GM18511 (cell line): ENCODE measurements at regions not wholly inside any gene's neighbourhood (a gene's known extent, or its start where the extent isn't known, plus 50 kb on each side); places are given as distances from the start of the nearest gene placed in this dataset.

Experiments
- ATAC-seq: cut with Tn5 transposase; IDR thresholded peaks from one replicate; pipeline ENCODE4 v1.9.1; 2021; ENCODE audit warnings: mild to moderate bottlenecking, moderate library complexity; ENCODE audit not compliant: unreplicated experiment

DNA sequence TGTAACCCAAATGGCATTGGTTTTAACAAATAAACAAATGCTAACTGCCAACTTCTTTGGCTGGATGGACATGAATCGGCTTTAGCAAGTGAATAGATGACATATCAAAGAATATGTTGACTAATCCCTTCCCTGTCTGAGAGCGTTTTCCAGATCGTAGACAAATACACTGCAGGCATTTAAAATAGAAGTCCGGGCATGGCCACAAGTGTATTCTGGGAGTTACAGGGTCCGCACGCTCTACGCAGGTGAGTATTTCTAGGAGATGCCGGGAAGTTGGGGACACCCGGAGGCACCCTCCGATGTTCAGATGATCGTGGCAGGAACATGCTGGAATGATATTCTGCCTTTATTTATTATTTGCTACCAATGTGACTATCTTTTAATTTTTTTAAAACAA, 53.2 kb upstream of the ZNF536 start:
- ATAC-seq = no peak

DNA sequence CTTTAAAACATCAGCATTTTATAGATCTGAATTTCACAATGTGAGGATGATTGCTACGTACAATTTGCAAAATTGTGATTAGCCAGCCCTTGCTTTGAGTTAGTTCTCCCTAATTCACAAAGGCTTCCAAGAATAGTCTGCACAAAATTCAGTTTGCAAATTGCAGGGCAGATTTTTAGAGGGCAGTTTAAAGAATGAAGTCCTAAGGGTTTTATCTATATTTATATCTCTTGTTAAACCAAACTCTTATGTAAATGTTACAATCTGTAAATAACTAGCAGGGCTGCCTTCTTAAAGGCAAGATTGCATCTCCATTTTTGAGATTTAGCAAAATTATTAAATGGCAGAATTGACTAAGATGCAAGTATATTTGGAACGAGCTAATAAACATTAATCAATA, 52.8 kb upstream of the ZNF536 start:
- no peak for ATAC-seq

DNA sequence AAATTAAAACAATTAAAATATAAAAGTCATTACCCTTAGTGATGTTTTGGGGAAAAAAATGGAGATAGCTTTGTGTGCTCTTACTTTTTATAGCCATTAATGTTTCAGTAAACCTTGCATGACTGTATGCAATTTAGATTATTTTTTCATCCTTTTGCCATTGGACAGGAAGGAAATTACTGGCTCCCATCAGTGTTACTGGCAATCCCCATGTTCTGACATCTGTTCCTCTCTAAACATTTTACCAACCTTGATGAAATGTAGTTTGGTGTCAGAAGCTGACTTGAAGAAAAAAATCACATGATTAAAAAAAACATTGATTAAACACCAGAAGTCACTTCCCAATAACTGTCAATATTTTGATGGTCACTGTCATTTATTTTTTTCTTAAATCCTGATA, 52.3 kb upstream of the ZNF536 start:
- ATAC-seq = no peak

DNA sequence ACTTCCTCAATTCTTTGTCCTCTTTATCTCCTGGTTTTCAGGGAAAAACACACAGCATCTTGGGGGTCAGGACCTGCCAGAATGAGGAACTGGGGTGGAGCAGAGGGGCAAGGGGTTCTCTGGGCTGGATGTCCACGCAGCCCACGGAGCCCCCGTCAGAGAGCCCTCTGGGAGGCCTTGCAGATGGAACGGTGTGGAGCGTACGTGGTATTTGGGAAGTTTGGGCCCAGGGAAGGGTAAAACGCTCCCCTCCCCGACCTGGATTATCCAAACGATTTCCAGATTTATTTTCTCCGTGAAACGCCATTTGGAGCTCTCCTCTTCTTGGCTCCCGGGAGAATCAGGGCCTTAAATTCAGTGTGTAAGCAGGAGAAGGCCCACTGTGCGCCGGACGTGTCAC, 51.7 kb upstream of the ZNF536 start:
- no peak for ATAC-seq

DNA sequence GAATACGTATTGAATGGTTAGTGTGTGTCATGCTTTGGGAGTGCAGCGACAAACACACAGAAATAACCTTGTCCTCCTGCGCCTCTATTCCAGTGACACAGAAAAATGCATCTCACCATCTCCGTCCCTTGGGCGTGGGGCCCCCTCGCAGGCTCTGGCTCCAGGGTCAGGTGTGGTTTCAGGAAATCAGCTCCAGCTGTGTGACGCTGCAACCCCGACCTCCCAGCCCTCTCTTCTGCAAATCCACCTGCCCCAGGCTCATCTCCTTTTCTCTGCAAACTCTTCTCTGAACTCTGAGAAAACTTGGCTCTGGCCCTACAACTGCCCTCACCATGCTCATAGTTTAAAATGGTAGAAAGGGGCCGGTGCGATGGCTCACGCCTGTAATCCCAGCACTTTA, 51.3 kb upstream of the ZNF536 start:
- ATAC-seq = no peak
